T-helper 1 cell treated with Interleukin-12 subunit alpha and Interleukin-12 subunit beta and Interleukin-4 antibody, amounts not matched to agents 30 ng/mL and 1 ng/mL, for 36 hours (primary cell): ENCODE measurements at regions not wholly inside any gene's neighbourhood (a gene's known extent, or its start where the extent isn't known, plus 50 kb on each side); places are given as distances from the start of the nearest gene placed in this dataset.
"Not testable (repeated sequence)": the region's sequence is repeated elsewhere in the genome, so short reads cannot be mapped to it uniquely, and the experiment has no call there.

ENCODE experiments used
- intact Hi-C: fragments of 100-400 bp; cut with micrococcal nuclease; formaldehyde crosslinking; loops from one replicate; pipeline ENCODE4 v1.15.1; 2024

DNA sequence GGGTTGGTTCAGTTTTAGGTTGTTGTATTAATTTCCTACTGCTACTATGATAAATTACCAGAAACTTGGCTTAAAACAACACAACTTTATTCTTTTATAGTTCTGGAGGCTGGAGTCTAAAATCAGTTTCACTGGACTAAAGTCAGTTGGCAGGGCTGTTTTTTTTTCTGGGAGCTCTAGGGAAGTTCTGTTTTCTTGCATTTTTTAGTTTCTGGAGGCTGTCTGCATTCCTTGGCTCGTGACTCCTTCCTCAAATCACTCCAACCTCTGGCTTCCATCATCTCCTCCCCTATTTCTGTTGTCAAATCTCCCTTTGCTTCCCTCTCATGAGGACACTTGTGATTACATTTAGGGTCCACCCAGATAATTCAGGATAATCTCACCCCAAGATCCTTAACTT, 51.3 kb upstream of the SUB1 start:
- intact Hi-C loops: loop anchor here (5.0 kb wide), 1 partner anchor 908 kb away; the partner anchor contains the start of gene TARS1

DNA sequence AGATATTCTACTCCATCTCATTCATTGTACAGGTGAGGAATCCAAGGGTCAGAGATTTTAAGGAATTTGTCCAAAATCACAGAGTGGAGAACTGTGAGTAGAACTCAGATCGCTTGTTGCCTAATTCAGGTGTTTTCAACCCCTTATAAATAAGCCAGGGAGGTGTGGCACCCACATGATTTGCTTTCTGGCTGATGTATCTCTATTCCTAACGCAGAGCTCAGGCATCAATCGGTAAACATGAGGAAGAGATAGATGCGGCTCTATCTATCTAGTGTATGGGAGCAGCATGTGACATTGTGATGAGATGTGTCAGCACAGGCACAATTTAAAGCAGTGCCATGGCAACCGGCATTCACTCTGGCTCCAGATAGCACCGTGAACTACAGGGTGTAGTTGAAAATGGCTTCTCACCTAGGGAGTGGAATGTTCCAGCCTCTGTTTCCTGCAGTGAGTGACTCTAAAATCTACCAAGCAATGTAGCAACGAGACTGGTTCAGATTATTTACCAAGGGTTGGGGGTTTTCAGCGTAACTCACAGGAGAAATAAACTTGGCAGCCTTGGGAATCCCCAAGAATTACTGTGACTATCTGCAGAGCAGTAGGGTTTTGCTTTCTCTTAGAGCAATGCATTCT, 53.4 kb upstream of the SUB1 start:
- intact Hi-C loops: loop anchor here (1.0 to 5.0 kb wide), 9 partner anchors 10 to 910 kb away; partner anchors contain the start of genes GOLPH3, MTMR12, SUB1 and TARS1

DNA sequence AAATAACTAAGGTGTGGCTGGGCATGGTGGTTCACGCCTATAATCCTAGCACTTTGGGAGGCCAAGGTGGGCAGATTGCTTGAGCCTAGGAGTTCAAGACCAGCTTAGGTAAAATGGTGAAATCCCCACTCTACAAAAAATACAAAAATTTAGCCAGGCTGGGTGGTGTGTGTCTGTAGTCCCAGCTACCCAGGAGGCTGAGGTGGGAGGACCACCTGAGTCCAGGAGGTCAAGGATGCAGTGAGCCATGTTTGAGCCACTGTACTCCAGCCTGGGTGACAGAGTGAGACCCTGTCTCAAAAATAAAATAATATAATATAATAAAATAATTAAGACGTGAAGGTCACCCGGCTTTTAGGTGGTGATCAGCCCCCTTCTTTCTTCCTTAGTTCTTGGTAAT, 58.0 kb upstream of the SUB1 start:
- intact Hi-C loops: not testable (repeated sequence)

DNA sequence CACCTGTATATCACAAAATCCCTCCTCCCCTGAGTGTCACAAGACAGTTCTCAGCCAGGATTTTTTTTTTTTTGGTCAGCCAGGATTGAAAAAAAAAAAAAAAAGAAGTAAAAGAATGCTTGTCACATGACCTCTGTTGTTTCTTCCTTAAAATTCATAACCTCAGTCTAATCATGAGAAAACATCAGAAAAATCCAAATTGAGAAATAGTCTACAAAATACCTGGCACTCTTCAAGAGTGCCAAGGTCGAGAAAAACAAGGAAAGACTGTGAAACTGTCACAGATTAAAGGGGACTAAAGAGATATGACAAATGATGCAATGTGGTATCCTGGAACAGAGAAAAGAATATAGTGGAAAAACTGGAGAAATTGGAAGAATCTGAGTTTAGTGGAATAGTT, 58.5 kb upstream of the SUB1 start:
- intact Hi-C loops: no loop called here

DNA sequence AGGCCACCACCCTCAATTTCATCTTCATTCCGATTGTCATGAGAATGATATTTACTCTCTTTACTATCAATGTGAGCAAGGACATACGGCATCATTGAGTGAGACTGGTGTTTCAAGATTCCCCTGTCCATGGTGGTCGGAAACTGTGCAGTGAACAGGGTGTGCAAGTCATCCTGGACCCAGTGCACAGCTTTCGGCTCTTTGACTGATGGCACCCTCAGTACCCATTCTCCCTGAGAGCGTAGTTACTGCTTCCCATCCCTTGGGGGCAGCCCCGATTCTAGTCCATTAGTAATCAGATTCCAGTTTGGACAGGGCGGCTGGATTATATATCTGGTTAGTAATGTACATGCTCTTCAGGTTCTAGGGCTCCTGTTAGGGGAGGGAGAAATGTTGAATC, 61.7 kb upstream of the SUB1 start:
- intact Hi-C loops: loop anchor here (2.0 kb wide), 1 partner anchor 79 kb away; the partner anchor contains the start of gene ZFR

DNA sequence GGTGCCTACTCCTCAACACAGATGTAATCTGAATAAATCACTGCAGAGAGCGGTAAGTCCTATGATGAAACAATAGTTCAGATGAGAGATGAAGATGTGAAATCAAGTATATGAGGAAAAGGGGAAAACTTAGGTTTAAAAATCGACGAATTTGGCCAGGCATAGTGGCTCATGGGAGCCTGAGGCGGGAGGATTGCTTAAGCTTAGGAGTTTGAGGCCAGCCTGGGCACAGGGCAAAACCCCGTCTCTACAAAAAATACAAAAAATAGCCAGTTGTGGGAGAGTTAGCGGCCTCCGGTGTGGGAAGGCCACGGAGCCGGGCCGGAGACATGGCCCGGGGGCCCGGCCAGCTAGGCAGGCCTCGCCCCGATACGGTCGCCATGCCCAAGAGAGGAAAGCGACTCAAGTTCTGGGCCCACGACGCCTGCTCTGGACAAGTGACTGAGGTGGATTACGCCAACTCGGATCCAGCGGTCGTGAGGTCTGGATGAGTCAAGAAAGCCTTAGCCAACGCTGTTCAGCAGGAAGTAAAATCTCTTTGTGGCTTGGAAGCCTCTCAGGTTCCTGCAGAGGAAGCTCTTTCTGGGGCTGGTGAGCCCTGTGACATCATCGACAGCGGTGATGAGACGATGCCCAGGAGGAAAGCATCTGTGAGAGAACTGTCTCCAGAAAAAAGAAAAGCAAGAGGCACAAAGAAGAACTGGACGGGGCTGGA, 62.8 kb upstream of the SUB1 start:
- intact Hi-C loops: loop anchor here (1.0 to 2.0 kb wide), 3 partner anchors 9 to 78 kb away; partner anchors contain the start of gene ZFR

DNA sequence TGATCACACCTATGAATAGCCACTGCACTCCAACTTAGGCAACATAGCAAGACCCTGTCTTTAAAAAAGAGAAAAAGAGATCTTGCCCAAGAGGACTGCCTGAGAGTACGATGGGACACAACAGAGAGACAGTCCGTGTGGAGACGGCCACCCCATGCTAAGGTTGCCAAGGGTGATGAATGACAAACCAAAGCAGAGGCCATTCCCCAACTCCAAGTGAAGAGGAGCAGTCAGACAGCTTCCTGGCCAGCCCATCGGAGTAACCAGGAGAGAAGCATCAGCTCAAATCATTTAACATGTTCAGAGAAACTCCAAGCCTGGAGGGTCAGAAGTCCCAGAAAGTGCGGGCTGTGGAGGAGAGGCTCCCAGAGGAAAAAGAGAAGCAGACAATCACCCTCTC, 63.9 kb upstream of the SUB1 start:
- intact Hi-C loops: no loop called here

DNA sequence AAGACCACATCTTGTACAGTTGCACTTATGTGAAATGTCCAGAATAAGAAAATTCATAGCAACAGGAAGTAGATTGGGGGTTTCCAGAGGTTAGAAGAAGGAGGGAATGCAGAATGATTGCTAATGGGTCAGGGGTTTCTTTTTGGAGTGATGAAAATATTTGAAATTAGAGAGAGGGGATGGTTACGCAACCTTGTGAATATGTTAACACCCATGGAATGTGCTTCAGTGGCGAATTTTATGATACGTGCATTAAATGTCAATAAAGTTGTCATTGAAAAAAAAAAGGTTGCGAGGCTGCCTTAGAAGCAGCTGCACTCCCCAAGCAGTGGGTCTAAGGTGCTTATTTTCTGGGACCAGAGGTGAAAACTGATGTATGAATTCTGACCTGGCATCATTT, 64.4 kb upstream of the SUB1 start:
- intact Hi-C loops: no loop called here

DNA sequence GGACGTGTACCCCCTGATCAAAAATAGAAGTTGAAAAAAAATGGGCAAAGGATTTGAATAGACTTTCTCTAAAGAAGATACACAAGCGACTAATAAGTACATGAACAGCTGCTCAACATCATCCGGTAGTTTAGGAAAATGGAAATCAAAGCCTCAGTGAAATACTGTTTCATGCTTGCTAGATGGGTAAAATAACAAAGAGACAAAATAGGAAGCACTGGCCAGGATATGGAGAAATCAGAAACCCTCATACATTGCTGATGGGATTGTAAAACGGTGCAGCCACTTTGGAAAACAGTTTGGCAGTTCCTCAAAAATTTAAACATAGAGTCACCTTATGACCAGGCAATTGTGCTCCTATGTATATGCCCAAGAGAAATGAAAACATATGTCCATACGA, 65.0 kb upstream of the SUB1 start:
- intact Hi-C loops: no loop called here

DNA sequence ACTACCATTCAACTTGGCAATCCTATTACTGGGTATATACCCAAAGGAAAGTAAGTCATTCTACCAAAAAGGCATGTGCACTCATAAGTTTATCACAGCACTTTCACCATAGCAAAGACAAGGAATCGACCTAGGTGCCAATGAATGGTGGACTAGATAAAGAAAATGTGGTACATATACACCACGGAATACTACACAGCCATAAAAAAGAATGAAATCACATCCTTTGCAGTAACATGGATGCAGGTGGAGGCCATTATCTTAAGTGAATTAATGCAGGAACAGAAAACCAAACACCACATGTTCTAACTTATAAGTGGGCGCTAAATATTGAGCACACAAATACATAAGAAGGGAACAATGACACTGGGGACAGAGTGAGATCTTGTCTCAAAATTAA, 65.8 kb upstream of the SUB1 start:
- intact Hi-C loops: no loop called here

DNA sequence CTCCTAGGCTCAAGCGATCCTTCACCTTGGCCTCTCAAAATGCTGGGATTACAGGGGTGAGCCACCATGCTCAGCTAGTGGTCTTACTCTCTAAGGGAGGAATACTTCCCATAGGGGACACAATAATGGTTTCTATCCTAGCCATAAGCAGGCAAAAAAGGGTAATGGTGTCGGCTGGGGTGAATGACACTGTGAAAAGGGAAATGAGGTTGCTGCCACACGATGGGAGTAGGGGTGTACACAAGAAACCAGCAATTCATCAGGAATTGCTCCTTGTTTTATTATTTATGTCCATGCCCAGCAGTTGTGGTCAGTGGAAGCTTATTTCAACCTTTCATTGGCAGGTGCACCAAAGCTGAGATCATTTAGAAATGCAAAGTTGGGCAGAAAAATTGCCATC, 70.3 kb upstream of the ZFR start:
- intact Hi-C loops: no loop called here

DNA sequence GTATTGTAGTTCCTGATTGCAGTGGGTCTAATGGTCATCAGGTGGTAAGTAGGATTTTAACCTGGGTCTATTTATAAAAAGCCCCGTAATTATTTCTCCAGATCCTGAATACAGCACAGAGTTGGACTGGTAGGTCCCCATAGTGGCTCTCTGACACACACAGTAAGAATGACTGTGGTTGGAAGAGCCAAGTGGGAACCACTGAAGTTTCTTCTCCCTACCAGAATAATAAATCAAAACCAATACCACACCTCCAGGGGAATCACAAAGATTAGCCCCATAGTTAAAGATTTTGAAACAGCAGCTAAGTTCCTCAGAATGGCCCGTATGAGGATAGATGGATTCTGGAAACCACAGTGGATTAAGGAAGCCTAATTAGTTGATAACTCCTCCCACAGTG, 68.4 kb upstream of the ZFR start:
- intact Hi-C loops: no loop called here

DNA sequence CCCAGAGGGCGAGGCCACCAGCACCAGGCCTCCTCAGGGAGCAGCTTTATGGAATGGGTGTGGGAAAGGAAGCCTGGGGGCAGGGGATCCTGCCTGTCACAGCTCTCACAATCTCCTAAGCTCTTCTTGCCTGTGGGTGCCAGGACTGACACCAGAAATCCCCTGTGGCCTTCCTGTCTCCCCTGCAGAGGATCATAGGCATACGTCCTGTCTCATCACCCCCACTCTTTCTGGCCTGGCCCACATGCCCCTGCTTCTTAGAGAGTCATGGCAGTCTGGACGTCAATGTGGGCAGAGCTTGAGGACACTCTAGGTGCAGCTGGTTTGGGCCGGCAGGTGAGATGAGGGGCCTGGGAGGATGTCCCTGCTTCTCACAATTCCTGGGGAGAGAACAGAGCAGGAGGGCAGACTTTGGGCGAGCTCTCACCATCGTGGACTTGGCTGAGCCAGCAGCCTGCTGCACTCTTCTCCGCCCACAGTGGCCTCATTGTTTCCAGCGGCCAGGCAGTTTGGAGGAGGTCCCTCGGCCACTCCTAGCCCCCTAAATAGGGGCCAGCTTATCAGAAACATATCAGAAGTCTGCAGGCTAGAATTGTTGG, 67.3 kb upstream of the ZFR start:
- intact Hi-C loops: no loop called here

DNA sequence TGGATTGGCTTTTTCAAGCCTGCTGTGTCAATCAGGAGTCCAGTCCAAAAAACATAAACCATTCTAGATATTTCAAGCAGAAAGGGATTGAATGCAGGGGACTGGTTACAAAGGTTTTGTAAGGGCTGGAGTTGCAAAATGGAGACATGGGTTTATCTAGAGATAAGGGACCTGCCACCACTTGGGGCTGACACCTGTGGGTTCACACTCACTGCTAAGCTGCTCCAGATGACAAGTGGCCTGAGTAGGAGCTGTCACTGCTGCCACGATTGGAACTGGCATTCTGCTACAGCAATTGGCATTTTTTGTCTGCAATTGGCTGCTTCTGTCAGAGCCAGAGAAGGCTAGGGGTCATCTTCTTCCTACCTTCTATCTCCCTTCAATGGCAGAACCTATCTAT, 66.3 kb upstream of the ZFR start:
- intact Hi-C loops: no loop called here

DNA sequence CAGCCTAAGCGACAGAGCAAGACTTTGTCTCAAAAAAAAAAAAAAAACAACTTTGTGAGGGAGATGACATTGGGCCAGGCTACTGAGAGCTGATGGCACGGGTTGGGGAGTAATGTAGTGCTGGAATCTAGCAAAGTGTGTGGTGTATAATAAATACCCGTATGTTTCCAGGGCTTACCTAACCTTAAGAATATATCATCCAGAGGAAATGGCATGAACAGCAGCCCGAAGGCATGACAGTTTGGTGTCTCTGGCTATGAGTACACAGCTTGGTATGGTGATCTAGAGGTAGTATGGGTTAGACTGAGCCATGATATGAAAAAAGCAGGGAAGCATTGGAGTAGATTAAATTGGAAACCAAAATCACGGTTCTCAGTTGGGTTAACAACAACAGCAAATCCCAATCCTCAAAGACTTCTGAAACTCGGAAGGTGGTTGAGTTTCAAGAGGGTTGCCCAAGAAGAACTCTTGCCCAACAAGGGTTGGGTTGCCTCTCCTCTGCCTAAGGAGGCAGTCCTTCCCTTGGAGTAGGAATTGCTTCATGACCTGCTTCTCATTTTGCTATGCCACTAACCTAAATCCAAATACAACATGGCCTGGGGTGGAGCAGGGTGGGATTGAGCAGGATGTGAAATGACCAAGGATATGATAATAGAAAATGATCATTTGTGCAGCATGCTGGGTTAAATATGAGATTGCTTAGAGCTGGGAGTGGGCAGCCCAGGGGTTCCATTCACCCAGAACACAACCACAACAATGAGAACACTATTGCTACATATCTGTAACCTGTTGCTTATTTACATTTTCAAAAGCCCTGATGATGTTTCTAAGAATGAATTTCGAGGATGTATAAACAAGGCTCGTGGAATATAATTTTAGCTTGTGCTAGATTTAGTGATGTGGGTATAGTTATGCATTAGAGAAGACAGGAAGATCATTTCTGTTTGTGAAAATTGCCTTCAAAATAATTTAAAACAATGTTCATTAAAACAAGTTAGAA, 64.6 kb upstream of the ZFR start:
- intact Hi-C loops: no loop called here

DNA sequence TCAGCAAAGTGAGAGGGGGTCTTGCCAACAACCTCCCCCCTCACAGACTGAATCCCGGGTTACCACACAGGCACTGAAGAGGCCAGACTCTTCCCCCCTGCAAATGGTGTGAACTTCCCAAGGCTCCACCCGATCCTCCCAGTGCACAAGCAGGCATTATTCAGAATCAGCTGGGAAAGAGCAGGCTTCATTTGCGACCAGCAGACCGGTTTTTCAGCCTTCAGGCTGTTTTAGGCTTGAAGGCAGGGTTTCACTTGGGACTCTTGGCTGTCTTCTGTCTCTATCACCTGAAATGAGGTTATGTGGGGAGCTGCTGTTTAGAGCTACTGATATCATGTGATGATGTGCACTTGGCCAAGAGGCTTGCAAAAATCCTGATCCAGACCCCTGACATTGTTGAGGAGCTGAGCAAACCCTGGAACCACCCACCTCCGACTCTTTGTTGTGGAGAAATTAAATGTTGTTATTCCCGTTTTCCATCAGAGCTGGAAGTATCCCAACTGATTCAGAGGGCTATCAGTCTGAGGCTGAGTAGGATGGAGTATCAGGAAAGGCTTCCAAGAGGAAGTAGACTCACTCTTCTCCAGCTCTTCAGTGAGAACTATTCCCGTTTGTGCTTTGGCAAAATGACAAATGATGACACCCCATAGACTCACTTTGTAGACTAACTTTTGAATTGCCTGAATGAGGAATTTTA, 63.3 kb upstream of the ZFR start:
- intact Hi-C loops: no loop called here

DNA sequence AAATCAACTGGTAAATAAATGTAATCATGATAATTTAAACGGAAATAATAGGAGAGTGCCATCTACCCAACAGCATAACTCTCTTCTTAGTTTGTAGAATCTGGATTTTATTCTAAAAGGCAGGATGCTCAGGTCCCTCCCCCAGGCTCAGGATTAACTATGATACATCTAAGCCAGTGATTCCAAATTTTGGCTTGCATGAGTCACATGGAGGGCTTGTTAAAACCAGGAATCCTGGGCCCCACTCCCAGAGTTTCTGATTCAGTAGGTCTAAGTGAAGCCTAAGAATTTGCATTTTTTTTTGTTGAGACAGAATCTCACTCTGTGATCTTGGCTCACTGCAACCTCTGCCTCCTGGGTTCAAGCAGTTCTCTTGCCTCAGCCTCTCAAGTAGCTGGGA, 62.3 kb upstream of the ZFR start:
- intact Hi-C loops: no loop called here

DNA sequence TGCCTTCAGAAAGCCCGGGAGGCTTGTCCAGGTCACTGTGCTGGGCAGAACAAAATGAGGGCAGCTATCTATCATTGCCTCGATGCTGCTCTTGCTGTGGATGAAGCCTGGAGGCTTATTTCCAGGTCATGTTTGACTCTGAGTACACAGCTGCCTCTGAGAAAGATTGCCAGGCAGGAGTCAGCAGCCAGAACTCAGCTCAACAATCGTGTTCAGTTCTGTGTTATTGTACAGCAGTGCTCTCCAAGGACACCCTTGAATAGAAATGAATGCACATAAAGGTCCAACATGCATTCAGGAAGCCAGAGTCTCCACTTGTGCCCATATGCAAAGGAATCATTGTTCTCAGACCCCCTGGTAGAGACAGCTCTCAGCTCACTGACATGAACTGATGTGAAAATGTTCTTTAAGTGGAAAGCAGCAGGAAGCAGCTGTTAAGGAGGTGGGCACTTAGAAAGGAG, 61.7 kb upstream of the ZFR start:
- intact Hi-C loops: no loop called here

DNA sequence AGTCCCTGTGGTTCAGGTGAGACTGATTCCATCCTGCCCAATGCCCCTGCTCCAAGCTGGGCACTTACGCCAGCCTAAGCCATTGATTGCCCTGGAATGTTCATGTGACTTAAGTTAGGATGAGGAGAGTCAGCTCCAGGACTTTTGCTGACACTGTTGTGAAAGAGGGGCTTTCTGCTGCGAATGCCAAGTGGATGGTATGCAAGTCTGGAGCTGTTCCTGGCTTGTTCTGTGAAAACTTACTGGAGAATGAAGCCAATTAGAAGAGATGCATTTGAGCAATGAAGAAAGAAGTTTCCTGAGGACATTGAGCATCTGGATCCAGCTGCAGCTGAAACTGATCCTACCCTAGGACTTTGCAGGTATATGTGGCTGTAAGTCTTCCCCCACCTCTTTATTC, 61.2 kb upstream of the ZFR start:
- intact Hi-C loops: loop anchor here (2.0 kb wide), 1 partner anchor 37 kb away; no protein-coding TSS in a partner anchor

DNA sequence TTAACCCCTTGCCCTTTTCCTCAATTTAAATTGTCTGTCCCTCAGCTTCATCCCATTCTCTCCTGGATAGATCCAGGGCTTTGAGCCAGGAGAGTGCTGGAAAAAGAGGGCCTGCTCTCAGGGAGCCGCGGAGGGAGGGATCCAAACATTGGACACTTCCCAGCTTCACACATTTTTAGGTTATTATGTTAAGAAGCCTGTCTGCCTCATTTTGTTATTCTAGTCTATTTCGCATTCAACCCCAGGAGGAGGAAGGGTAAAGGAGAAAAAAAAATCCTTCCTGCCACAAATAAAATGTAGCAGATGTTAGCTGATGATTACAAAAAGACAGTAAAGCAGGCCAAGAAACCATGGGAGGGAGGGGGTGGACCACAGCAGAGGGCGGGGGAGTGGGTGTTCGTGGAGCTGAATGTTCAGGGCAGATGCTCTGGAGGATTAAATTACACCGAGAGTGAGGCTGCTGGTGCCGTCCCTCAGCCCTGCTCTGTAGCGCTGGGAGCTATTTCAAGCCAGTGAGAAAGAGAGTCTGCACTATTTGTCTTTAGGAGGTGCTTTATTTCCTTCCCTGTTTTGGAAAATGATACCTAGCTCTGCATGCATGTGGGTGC, 60.6 kb upstream of the ZFR start:
- intact Hi-C loops: loop anchor here (2.0 kb wide), 1 partner anchor 38 kb away; no protein-coding TSS in a partner anchor
